GM12872 (cell line): ENCODE measurements at regions not wholly inside any gene's neighbourhood (a gene's known extent, or its start where the extent isn't known, plus 50 kb on each side); places are given as distances from the start of the nearest gene placed in this dataset.

Experiments
- CTCF ChIP-seq: IDR thresholded peaks from 3 replicates; pipeline ENCODE4 v1.5.1; 2011; ENCODE audit warnings: low read depth, mild to moderate bottlenecking, low read length, moderate library complexity; ENCODE audit not compliant: insufficient read depth

- no peak for TF ChIP-seq CTCF
These were observed 920.3 kb upstream of the GOT2 start for GRCh38 chr16:59654455-59654854.

GRCh38 chr16:59651662-59652061 lies 917.5 kb upstream of the GOT2 start:
- no peak for TF ChIP-seq CTCF

- TF ChIP-seq CTCF: no peak
These were observed 911.1 kb upstream of the GOT2 start for GRCh38 chr16:59645194-59645593.

- no peak for TF ChIP-seq CTCF
These were observed 901.6 kb upstream of the GOT2 start for GRCh38 chr16:59635674-59636073.

- TF ChIP-seq CTCF: no peak
These were observed 900.8 kb upstream of the GOT2 start for GRCh38 chr16:59634951-59635350.

- no peak for TF ChIP-seq CTCF
These were observed 900.0 kb upstream of the GOT2 start for GRCh38 chr16:59634004-59634579.

GRCh38 chr16:59632276-59632855 lies 898.2 kb upstream of the GOT2 start:
- no peak for TF ChIP-seq CTCF
